NCI-H2081 (cell line): ENCODE measurements at regions not wholly inside any gene's neighbourhood (a gene's known extent, or its start where the extent isn't known, plus 50 kb on each side); places are given as distances from the start of the nearest gene placed in this dataset.
"Not testable (repeated sequence)": the region's sequence is repeated elsewhere in the genome, so short reads cannot be mapped to it uniquely, and the experiment has no call there.

ENCODE experiments used
- DNase-seq, 2 experiments: peaks; one replicate each; lab custom pipeline; 2025; lab: John Stamatoyannopoulos, UW

DNA sequence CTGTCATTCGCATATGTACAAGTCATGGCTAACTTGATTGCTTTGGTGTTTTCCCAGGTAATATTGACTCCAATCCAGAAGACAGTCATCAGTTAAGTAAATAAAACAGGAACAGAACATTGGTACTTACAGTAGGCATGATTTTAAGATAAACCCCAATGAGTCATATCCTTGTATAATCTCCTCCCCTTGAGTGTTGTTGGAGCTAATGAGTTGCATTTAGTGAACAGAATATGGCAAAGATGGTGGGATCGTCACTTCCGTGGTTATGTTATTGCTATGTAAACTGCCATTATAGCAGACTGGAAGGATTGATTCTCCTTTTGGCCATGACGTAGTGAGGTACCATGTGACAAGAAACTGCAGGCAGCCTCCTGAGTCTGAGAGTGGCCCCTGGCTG lies 102.2 kb downstream of the TMX1 start:
- DNase-seq = no peak

DNA sequence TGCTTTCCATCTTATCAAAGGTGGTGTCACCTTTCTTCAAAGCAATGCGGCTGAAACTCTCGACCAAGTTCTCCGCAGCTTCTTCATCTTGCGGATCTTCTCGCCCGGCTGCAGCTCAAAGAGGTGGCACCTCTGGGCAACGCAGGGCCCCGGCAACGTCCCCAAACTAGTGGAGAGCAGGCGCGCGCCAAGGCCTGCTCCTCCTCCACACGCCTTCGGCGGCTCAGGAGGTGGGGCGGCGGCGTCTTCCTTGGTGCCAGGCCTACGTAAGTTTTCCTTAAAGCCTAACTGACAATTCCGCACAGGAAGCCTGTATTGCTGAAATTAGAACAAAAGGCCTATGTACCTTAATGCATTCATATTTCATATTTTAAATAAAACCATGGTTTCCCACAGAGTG lies 112.0 kb downstream of the TMX1 start:
- no peak for DNase-seq

DNA sequence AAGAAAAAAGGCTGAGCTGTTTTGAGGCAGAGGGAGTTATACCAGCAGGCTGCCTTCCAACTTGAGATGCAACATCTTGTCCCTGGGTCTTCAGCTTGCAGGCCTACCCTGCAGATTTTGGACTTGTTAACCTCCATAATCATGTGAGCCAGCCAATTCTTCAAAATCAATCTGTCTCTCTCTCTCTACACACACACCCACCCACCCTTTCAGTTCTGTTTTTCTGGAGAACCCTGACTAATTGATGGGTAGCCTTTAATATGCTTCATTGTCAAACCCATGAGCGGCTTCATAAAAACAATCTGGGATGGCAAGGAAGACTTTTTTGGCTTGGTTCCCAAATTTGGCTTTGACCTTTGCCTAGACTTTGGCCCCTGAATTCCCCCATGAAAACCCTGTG lies 113.9 kb downstream of the TMX1 start:
- DNase-seq = no peak

DNA sequence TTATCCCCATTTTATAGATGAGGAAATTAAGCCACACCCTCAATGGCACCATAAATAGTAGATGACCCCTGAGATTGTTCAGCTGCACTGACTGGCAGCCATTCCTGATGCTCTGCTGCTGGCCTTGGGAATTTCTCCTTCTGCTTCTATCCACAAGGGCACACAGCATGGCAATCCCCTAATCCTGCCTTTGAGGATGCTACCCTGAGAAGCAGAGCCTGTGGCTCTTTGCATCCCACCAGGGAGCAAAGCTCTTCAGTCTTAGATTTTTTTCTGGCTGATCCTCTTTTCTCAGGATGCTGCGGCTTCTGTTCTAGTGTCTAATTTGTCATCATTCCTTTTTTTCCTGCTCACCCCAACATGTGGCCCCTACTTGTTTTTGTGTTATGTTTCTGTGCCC lies 114.8 kb downstream of the TMX1 start:
- DNase-seq = no peak

DNA sequence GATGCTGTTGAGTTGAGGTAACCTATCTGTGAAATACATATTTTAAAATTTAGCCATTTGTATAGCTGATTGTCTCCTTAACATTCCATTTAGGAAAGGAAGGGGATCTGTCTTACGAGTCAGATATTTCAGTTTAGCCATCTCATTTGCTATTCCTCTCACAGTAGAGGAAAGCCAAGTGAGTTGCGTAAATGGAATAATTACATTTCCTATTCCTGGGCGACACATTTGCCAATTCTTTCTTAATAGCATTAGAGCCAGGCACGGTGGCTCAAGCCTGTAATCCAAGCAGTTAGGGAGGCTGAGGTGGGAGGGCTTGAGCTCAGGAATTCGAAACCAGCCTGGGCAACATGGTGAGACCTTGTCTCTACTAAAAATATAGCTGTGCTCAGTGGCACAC lies 116.3 kb downstream of the TMX1 start:
- DNase-seq = no peak

DNA sequence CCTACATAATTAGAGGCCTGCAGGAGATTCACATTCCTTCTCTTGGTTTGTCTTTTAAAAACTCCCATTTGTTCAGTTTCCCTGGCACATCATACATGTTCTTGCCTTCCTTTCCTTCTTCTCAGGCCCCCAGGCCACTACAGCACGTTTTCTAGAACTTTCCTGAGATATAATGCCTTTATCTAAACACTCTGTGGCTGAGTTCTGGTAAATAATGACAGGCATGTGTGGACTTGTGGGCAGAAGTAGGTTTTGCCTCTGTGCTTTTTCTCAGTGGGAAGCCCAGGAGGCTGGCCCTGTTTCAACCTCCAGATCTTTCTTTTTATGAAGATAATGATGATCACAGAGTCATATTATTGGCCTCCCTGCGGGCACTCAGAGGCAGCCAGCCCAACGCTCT lies 117.2 kb downstream of the TMX1 start:
- peak; percentile 7 to 66 for DNase-seq

DNA sequence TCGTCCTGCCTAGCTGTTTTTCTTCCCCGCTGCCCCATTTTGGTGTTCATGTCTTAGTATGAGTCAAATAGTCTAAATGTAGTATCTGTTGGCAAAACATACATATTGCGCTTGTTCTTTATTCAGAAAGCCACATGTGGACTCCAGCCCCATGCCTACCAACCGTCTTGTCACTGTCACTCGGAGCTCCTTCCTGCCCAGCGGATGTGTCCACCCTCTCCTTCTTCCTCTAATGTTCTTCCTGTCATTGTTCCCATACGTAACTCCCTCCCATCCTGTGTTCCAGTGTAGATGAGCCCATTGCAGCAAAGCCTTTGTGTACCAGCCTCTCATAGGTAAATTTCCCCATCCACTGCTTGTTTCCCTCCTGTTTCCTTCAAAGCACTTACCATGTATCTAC lies 120.5 kb downstream of the TMX1 start:
- no peak for DNase-seq

DNA sequence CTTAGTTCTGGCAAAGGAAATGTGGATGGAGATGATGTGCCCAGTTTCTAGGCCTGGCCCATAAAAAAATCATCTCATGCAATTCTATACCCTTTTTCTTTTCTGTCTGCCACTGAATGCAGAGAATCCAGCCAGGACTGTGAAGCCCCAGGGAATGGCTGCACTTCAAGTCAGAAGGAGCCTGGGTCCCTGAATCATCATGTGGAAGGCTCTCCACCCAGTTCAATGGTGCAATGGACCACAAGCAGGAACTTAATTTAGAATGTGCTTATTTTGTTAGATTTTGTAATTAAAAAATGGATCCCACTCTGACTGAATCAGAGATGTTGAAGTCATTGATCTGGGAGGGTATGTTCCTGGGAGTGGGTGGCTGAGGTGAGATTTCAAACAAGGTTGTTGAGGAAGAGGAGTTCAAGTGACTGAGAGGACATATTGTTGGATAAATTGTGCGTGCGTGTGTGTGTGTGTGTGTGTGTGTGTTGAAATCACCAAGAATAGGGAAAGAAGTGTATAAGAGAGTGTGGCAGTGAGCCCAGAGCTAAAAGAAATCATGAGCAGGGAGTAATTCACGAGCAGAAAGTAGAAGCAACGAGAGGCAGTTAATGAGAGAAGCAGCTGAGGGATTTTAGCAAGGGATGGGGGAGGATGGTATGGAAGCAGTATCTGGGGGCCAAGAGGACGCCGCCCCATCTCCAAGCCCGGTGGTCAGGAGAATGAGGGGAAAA lies 125.4 kb downstream of the TMX1 start:
- DNase-seq = no peak

DNA sequence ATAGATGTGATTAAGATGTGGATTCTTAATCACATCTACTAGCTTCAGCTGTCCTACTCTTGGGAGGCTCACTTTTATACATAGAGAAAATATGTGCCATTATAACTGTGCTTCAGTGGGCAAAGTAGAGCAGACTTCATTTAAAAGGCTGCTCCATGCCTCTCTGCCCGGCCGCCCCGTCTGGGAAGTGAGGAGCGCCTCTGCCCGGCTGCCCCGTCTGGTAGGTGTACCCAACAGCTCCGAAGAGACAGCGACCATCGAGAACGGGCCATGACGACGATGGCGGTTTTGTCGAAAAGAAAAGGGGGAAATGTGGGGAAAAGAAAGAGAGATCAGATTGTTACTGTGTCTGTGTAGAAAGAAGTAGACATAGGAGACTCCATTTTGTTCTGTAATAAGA lies 126.4 kb downstream of the TMX1 start:
- not testable (repeated sequence) for DNase-seq

DNA sequence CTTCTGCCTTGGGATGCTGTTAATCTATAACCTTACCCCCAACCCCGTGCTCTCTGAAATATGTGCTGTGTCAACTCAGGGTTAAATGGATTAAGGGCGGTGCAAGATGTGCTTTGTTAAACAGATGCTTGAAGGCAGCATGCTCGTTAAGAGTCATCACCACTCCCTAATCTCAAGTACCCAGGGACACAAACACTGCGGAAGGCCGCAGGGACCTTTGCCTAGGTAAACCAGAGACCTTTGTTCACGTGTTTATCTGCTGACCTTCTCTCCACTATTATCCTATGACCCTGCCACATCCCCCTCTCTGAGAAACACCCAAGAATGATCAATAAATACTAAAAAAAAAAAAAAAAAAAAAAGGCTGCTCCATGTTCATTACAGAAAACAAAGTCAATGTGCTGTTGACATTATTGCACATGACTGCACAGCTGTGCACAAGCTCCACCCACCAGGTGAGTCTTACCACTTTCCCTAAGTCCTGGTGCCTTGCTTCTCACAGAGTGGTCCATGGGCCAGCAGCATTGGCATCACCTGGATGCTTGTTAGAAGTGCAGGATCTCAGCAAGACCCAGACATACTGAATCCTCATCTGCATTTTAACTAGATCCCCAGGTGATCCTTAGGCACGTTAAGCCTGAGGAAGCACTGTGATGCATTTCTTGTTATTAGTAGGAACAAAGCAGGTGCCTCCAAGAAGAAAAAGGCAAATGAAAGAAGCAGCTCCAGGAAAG lies 127.0 kb downstream of the TMX1 start:
- DNase-seq = not testable (repeated sequence)

DNA sequence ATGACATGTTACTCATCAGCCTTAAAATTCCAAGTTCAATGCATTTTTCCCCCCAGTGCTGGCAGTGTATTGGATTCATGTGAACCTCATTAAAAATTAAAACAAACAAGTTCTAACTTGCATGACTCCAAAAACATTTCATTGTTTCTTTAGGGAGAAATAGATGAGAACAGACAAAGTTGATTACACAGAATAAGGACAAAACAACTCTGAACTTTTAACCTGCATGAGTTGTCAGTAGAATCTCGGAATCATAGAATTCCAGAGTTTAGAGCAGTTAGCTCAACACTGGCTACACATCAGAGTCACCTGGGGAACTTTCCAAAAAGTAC lies 127.5 kb downstream of the TMX1 start:
- DNase-seq = no peak

DNA sequence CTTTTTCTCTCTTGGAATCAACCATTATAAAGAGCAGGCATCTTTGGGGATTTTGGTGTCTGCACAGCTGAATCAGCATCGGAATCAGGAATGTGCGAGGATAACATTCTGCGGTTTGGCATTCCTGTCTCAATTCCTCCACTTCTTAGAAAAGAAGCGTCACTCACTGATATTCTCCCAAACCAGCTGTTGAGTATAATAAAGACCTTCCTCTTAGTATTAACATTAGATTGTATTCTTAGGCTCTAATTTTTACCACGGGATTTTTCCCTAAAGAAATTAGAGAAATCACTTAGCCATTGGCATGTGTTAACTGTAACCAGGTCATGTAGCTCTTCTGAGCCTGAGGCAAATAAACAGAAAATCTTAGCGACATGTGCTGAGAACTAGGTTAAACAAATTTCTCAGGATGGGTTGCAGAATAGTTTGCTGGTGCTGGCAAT lies 128.7 kb downstream of the TMX1 start:
- no peak for DNase-seq

DNA sequence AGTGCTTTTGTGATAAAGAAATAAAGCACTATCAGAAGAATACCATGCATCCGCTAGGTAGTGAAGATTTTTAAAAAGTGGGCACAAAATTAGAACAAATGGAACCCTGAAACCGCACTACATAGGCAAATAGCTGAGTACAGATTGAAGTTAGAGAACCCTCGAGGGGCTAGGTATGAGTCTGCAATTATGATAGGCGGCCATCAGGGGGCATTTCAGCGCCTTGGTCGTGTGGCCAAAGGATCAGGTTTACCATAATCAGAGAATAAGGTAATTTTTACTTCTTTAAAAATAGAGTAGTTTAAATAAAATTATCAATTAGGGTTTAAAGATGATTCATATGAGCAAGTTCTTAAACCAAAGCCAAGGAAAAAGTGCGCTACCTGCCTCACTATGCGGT lies 129.8 kb downstream of the TMX1 start:
- DNase-seq = no peak

DNA sequence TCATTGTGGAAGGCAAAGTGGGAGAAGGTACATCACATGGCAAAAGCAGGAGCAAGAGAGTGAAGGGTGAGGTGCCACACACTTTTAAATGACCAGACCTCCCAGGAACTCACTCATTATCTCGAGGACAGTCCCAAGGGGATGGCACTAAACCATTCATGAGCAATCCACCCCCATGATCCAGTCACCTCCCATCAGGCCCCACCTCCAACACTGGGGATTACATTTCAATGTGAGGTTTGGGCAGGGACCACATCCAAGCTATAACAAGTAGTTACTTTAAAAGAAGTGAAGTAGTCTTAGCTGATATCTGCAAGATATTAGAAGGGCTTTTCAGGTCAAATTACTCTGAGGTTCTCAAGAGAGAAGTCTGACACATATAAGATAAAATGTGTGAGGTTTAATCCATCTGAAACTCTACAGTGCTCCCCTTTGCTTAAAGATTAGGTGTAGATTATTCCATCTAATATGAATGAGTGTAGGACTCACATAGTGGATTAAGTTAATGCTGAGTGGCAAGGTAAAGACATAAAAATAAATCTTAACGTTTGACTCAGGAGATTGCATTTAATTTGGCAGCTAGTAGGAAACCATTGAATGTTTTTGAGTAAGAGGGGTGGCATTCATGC lies 130.8 kb downstream of the TMX1 start:
- no peak for DNase-seq

DNA sequence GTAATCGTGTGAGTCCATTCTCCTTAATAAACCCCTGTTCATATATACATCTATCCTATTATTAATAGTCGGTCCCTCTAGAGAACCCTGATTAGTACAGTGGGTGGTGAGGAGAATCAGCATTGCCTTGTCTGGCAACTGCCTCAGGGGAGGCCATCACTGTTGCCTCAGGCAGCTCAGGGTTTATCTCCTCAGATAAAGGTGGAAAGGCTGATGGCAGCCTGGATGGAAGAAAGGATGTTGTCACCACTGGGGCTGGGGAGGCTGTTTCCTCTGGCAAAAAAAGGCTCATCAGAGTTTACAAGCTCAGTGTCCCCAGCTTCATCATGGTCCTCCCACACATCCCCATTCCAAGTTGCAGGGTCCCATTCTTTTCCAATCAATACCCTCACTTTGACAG lies 137.1 kb downstream of the TMX1 start:
- DNase-seq = not testable (repeated sequence)

DNA sequence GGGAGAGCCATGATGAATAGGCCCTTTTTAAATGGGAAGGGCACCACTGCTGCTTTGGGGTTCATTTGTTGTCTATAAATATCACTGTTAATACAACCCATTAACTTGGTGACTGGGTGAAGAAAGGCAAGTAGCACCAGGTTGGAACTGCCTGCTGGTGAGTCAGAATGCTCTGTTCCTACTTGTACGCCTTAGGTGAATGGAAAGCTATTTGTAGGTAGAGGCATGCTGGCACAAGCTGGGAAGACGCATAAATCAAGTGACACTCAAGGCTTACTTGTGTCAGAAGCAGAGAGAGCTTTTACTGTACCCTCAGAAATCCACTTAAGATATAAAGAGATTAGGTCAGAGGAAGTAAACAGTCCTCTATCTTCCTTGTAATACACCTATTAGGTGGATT lies 142.5 kb downstream of the TMX1 start:
- DNase-seq = no peak

DNA sequence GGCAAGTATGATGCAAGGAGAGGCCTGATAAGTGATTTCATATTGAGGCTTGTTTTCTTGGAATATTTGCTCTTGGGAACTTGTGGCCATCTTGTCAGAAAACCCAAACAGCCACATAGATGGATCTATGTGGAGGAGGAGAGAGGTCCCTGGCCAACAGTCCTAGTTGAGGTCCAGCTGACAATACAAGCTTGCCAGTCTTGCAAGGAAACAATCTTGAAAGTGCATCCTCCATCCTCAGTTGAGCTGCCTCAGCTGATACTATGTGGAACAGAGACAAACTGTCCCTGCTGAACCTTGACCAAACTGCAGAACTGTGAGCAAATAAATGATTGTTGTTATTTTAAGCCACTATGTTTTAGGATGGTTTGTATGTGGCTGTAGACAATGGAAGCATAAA lies 146.4 kb downstream of the TMX1 start:
- no peak for DNase-seq

DNA sequence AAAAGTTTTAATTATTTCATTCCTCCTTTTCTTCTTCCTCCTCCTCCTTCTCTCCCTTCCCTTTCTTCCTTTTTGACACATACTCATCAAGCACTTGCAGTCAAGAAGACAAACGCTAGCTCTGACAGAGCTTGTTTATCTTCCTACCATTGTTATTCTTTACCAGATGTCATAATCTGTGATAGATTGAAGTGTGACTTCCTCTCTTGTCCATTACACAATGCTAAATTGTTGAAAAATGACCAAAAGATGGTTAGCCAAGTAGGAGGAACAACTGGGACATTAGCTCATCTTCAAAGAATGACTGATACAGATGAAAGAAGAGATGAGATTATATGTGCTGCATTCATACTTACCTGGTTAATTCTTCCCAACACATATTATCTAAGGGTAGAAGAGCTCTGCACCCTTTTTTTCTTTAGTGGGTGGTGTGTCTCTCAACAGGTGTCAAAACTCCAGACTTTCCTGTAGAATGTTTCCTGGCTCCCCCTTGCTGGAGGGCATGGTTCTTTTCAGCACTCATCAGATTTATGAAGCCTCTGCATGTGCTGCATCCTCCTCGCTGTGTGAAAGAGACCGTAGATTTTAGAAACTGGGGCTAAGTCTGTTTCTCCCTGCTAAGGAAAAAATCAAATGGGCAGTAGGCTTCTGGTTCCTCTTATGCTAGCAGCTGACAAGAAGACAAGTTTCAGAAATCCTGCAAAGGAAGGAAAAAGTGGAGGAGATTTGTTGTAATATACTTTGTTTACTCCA lies 147.1 kb downstream of the TMX1 start:
- no peak for DNase-seq

DNA sequence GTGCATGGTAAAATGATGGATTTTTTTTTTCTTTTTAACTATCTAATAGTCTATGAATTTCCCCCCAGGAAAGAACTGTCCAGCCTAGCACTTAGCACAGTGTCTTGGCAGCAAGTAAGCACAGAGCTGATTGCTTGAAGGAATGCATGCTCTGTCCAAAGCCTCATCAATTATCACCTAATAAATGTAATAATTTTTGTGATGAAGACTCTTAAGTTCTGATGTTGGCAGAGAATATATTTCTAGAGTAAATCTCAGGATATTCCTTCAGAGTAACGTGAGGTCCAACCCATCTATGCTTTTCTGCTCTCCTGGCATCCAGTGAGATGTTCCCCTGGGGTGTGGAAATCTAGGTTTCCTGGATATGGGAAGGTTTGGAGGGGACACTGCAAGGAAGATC lies 152.4 kb downstream of the TMX1 start:
- DNase-seq = no peak

DNA sequence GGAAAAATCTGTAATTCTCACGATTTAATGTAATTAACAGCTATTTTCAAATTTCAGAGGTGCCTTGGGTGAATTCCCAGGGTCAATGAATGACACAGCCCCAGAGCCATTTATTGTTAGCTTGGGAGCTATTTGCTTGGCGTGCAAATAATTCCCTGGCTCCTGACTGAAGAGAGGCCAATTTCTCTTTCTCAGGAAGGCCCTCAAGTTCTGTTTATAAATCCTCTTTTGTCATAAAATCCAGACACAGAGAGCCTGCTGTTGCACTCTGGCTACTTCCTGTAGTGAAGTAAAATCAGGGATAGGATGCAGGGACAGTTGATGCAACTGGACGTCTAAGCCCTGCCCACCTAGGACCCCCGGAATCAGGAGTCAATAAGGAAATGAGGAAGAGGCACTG lies 154.3 kb downstream of the TMX1 start:
- DNase-seq = peak in 1 of 2 experiments; percentile 7

DNA sequence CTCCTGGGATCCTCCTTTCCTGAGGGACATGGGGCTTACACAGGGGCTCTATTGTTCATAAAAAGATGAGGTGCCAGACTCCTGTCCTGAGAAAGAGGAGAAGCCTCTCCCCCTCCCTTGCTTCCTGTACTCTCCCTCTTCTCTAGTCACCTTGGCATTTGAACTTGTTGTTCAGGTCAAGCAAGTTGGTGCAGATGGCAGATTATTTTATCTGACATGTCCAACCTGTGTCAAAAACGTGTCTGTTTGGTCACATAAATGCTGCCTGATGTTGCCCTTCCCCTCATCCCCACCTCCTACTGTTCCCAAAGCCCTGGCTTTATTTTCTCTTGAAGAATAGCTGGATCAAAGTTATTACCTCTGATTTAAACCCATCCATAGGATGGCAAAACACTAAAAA lies 154.8 kb downstream of the TMX1 start:
- no peak for DNase-seq

DNA sequence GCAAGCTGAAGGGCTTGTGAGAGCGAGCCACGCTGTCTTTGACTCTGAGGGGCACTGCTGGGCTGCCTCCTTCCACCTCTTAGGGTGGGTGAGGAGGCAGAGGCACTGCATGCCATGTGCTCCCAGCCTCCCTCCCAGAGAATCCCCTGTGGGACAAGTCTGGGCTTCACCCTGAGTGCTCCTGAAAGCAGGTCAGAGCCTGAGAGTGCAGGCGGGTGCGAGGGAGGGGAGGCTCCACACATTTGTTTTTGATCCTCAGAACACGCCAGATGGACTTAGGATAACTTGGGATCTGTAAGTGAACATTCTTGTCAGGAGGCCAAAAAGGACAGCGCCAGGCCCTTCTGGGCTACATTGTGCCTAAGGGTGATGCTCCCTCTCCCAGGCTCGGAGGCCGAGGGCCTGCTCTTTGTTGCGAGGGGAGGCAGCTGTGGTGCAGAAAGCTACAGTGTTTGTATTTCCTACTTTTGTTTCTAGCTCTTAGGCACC lies 155.4 kb downstream of the TMX1 start:
- no peak for DNase-seq
